Esophagus muscularis mucosa (tissue), 4 donors: ENCODE measurements at regions not wholly inside any gene's neighbourhood (a gene's known extent, or its start where the extent isn't known, plus 50 kb on each side); places are given as distances from the start of the nearest gene placed in this dataset.

ENCODE experiments used
- CTCF ChIP-seq, 3 experiments: fragments of 200-600 bp in 2 of 3; fragments of 450-650 bp in 1 of 3; sonication (generic) in 2 of 3; IDR thresholded peaks; one replicate each; pipeline ENCODE4 v1.5.1; 2017 to 2019; ENCODE audit warnings: antibody characterized with exemption in 3 of 3, mild to moderate bottlenecking in 2 of 3, moderate library complexity in 1 of 3
- EP300 ChIP-seq: sonication (generic); formaldehyde crosslinking; IDR thresholded peaks from one replicate; pipeline ENCODE4 v1.6.1; 2017; ENCODE audit warnings: antibody characterized with exemption
- POLR2A ChIP-seq: fragments of 450-650 bp; IDR thresholded peaks from one replicate; pipeline ENCODE4 v1.6.1; 2017; ENCODE audit warnings: antibody characterized with exemption, moderate library complexity, mild to moderate bottlenecking, low read depth
- POLR2AphosphoS5 ChIP-seq, 2 donors: sonication (generic); formaldehyde crosslinking; IDR thresholded peaks; one replicate each; pipeline ENCODE4 v1.6.1; 2017; ENCODE audit warnings: antibody characterized with exemption in 2 of 2

GRCh38 chr6:67956352-67956751 lies 678.7 kb upstream of the ADGRB3 start:
- no peak for TF ChIP-seq CTCF (IDR thresholded peaks at IDR 0.05)
- no peak for TF ChIP-seq POLR2A
- no peak for TF ChIP-seq EP300
- no peak for TF ChIP-seq POLR2AphosphoS5 (IDR thresholded peaks at IDR 0.05)
